MM.1S (cell line): ENCODE measurements at regions not wholly inside any gene's neighbourhood (a gene's known extent, or its start where the extent isn't known, plus 50 kb on each side); places are given as distances from the start of the nearest gene placed in this dataset.

ENCODE experiments used
- EZH2 ChIP-seq: fragments of 300-600 bp; sonication (generic); optimal IDR thresholded peaks from 2 replicates; pipeline ENCODE3; 2017; ENCODE audit warnings: low read depth, mild to moderate bottlenecking, antibody characterized with exemption, low read length, mixed read lengths
- EZH2phosphoT487 ChIP-seq: fragments of 300-600 bp; sonication (generic); IDR thresholded peaks from 2 replicates; pipeline ENCODE4 v1.6.1; 2018; ENCODE audit warnings: antibody characterized with exemption, low read length
- TF ChIP-seq, protein P1 (sequence below): fragments of 300-600 bp; sonication (generic); IDR thresholded peaks from 2 replicates; pipeline ENCODE4 v1.5.1; 2016; ENCODE audit warnings: antibody characterized with exemption, low read length, mixed read lengths

DNA sequence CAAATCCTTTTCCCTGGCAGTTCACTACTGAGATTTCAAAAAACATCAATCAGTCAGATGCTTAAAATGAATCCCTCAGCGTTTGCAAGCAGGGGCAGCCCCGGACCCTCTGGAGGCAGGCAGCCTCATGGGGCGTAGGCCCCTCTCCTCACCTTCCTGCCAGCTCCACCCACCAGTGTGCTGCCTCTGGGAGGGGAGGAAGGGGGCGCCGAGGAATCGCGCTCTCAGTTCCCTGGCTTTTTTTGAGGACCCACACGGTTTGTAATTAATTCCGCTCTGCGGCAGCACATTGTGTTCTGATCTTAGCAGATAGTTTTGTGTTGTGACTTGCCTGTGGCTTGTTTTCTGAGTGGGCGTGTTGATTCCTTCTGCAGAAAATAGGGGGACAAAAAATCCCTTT lies 159.9 kb downstream of the KLF13 start:
- TF ChIP-seq, protein P1, sequence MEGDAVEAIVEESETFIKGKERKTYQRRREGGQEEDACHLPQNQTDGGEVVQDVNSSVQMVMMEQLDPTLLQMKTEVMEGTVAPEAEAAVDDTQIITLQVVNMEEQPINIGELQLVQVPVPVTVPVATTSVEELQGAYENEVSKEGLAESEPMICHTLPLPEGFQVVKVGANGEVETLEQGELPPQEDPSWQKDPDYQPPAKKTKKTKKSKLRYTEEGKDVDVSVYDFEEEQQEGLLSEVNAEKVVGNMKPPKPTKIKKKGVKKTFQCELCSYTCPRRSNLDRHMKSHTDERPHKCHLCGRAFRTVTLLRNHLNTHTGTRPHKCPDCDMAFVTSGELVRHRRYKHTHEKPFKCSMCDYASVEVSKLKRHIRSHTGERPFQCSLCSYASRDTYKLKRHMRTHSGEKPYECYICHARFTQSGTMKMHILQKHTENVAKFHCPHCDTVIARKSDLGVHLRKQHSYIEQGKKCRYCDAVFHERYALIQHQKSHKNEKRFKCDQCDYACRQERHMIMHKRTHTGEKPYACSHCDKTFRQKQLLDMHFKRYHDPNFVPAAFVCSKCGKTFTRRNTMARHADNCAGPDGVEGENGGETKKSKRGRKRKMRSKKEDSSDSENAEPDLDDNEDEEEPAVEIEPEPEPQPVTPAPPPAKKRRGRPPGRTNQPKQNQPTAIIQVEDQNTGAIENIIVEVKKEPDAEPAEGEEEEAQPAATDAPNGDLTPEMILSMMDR: no peak
- no peak for TF ChIP-seq EZH2phosphoT487
- TF ChIP-seq EZH2: no peak
